ENCODE measurements at regions not wholly inside any gene's neighbourhood (a gene's known extent, or its start where the extent isn't known, plus 50 kb on each side); places are given as distances from the start of the nearest gene placed in this dataset.
"Not testable (repeated sequence)": the region's sequence is repeated elsewhere in the genome, so short reads cannot be mapped to it uniquely, and the experiment has no call there.

- DNase-seq (ENCODE audit: low read depth, low spot score), result no peak
- H3K36me3 Mint-ChIP-seq (ENCODE audit: low read depth), result no peaks in the 10 kb centered on the region
- no peaks in the 10 kb centered on the region for H3K27me3 Mint-ChIP-seq (ENCODE audit: low read depth)
- TF ChIP-seq, protein P1, sequence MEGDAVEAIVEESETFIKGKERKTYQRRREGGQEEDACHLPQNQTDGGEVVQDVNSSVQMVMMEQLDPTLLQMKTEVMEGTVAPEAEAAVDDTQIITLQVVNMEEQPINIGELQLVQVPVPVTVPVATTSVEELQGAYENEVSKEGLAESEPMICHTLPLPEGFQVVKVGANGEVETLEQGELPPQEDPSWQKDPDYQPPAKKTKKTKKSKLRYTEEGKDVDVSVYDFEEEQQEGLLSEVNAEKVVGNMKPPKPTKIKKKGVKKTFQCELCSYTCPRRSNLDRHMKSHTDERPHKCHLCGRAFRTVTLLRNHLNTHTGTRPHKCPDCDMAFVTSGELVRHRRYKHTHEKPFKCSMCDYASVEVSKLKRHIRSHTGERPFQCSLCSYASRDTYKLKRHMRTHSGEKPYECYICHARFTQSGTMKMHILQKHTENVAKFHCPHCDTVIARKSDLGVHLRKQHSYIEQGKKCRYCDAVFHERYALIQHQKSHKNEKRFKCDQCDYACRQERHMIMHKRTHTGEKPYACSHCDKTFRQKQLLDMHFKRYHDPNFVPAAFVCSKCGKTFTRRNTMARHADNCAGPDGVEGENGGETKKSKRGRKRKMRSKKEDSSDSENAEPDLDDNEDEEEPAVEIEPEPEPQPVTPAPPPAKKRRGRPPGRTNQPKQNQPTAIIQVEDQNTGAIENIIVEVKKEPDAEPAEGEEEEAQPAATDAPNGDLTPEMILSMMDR (conservative IDR thresholded peaks at IDR 0.05), result no peak
- H3K9me3 Mint-ChIP-seq, result peaks cover 10% of the 10 kb centered on the region
- H3K4me1 Mint-ChIP-seq, result no peaks in the 10 kb centered on the region
- H3K4me3 Mint-ChIP-seq, result no peak overlapping the region
- no peak overlapping the region for H3K27ac Mint-ChIP-seq (ENCODE audit: unreplicated experiment)
Observed at GRCh38 chr3:20451170-20451569, 265.2 kb upstream of the SGO1 start.

GRCh38 chr3:20450611-20451010, 264.6 kb upstream of the SGO1 start:
- DNase-seq (ENCODE audit: low read depth, low spot score), result no peak
- no peaks in the 10 kb centered on the region for H3K36me3 Mint-ChIP-seq (ENCODE audit: low read depth)

GRCh38 chr3:20442846-20443245, 256.8 kb upstream of the SGO1 start:
- Mint-ChIP-seq H3K9me3 (peaks cover 9% of the 10 kb centered on the region), H3K4me3 (no peak overlapping the region), H3K27ac (ENCODE audit: unreplicated experiment) (no peak overlapping the region), H3K36me3 (ENCODE audit: low read depth) (no peaks in the 10 kb centered on the region), H3K27me3 (ENCODE audit: low read depth) (no peaks in the 10 kb centered on the region), H3K4me1 (no peaks in the 10 kb centered on the region)
- TF ChIP-seq, protein P1 (conservative IDR thresholded peaks at IDR 0.05), result no peak
- DNase-seq (ENCODE audit: low read depth, low spot score), result no peak

More at GRCh38 chr3:20450611-20451010, 264.6 kb upstream of the SGO1 start:
- Mint-ChIP-seq H3K4me1 (no peaks in the 10 kb centered on the region), H3K4me3 (no peak overlapping the region), H3K27me3 (ENCODE audit: low read depth) (no peaks in the 10 kb centered on the region), H3K9me3 (peaks cover 12% of the 10 kb centered on the region), H3K27ac (ENCODE audit: unreplicated experiment) (no peak overlapping the region)
- TF ChIP-seq, protein P1 (conservative IDR thresholded peaks at IDR 0.05), result no peak

- not testable (repeated sequence) for H3K4me3 Mint-ChIP-seq; H3K36me3 Mint-ChIP-seq (ENCODE audit: low read depth); H3K27me3 Mint-ChIP-seq (ENCODE audit: low read depth); DNase-seq (ENCODE audit: low read depth, low spot score); H3K27ac Mint-ChIP-seq (ENCODE audit: unreplicated experiment); H3K4me1 Mint-ChIP-seq
- peaks cover 15% of the 10 kb centered on the region for H3K9me3 Mint-ChIP-seq
Observed at GRCh38 chr3:20427268-20427667, 241.3 kb upstream of the SGO1 start.

- H3K4me3 Mint-ChIP-seq, result no peak overlapping the region
- peaks cover 2% of the 10 kb centered on the region for H3K27me3 Mint-ChIP-seq (ENCODE audit: low read depth)
Observed at GRCh38 chr3:20425138-20425537, 239.1 kb upstream of the SGO1 start.

GRCh38 chr3:20424086-20424485, 238.1 kb upstream of the SGO1 start:
- DNase-seq (ENCODE audit: low read depth, low spot score), result no peak
- Mint-ChIP-seq H3K36me3 (ENCODE audit: low read depth) (no peaks in the 10 kb centered on the region), H3K9me3 (peaks cover 4% of the 10 kb centered on the region), H3K27ac (ENCODE audit: unreplicated experiment) (no peak overlapping the region), H3K4me3 (no peak overlapping the region), H3K4me1 (no peaks in the 10 kb centered on the region), H3K27me3 (ENCODE audit: low read depth) (peaks cover 2% of the 10 kb centered on the region)
- TF ChIP-seq, protein P1 (conservative IDR thresholded peaks at IDR 0.05), result no peak

More at GRCh38 chr3:20425138-20425537, 239.1 kb upstream of the SGO1 start:
- H3K27ac Mint-ChIP-seq (ENCODE audit: unreplicated experiment), result no peak overlapping the region
- TF ChIP-seq, protein P1 (conservative IDR thresholded peaks at IDR 0.05), result no peak
- no peaks in the 10 kb centered on the region for H3K4me1 Mint-ChIP-seq
- peaks cover 6% of the 10 kb centered on the region for H3K9me3 Mint-ChIP-seq
- DNase-seq (ENCODE audit: low read depth, low spot score), result no peak
- H3K36me3 Mint-ChIP-seq (ENCODE audit: low read depth), result no peaks in the 10 kb centered on the region

All from neural crest cell (in vitro differentiated cells).